Epithelial cell of proximal tubule (primary cell): ENCODE measurements at regions not wholly inside any gene's neighbourhood (a gene's known extent, or its start where the extent isn't known, plus 50 kb on each side); places are given as distances from the start of the nearest gene placed in this dataset.

Experiments
- DNase-seq: peaks from one replicate; pipeline ENCODE4 v3.0.0-alpha.2; 2011; ENCODE audit warnings: low read depth
- H3K4me3 ChIP-seq: 2 replicates; pipeline ENCODE4 v1.5.1; 2011; ENCODE audit warnings: low read depth, mild to moderate bottlenecking, low read length
- TF ChIP-seq, protein P1 (sequence below): conservative IDR thresholded peaks from 2 replicates; pipeline ENCODE4 v1.5.1; 2012; ENCODE audit warnings: low read depth, mild to moderate bottlenecking, low read length

DNA sequence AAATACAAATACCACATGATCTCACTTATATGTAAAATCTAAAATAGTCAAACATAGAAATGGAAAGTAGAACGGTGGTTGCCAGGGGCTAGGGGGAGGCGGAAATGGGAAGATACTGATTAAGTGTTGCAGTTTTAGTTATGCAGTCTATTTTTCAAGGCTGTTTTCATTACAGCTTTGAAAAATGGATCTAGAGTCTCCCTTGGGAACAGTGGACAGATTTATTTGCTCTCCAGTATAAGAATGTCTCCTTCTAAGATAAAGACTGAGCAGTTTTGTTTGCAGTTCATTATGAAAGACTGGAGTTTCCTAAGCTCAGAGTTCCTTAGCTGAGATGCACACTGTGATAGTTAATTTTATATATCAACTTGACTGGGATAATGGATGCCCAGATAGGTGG lies 202.5 kb downstream of the KLHL28 start:
- DNase-seq = no peak

GRCh38 chr14:44756554-44756953 lies 205.2 kb downstream of the KLHL28 start:
- H3K4me3 ChIP-seq = no peak overlapping the region
- DNase-seq = no peak
- TF ChIP-seq, protein P1, sequence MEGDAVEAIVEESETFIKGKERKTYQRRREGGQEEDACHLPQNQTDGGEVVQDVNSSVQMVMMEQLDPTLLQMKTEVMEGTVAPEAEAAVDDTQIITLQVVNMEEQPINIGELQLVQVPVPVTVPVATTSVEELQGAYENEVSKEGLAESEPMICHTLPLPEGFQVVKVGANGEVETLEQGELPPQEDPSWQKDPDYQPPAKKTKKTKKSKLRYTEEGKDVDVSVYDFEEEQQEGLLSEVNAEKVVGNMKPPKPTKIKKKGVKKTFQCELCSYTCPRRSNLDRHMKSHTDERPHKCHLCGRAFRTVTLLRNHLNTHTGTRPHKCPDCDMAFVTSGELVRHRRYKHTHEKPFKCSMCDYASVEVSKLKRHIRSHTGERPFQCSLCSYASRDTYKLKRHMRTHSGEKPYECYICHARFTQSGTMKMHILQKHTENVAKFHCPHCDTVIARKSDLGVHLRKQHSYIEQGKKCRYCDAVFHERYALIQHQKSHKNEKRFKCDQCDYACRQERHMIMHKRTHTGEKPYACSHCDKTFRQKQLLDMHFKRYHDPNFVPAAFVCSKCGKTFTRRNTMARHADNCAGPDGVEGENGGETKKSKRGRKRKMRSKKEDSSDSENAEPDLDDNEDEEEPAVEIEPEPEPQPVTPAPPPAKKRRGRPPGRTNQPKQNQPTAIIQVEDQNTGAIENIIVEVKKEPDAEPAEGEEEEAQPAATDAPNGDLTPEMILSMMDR = no peak

More for the DNA sequence above, 202.5 kb downstream of the KLHL28 start:
- no peak overlapping the region for H3K4me3 ChIP-seq
- TF ChIP-seq, protein P1 = no peak

- no peak for DNase-seq
- TF ChIP-seq, protein P1 = no peak
Measured at GRCh38 chr14:44745371-44745770, 216.4 kb downstream of the KLHL28 start.

GRCh38 chr14:44742202-44742601 lies 219.5 kb downstream of the KLHL28 start:
- no peak for DNase-seq
- TF ChIP-seq, protein P1 = no peak
- H3K4me3 ChIP-seq = no peak overlapping the region

More at GRCh38 chr14:44745371-44745770, 216.4 kb downstream of the KLHL28 start:
- H3K4me3 ChIP-seq = no peak overlapping the region

DNA sequence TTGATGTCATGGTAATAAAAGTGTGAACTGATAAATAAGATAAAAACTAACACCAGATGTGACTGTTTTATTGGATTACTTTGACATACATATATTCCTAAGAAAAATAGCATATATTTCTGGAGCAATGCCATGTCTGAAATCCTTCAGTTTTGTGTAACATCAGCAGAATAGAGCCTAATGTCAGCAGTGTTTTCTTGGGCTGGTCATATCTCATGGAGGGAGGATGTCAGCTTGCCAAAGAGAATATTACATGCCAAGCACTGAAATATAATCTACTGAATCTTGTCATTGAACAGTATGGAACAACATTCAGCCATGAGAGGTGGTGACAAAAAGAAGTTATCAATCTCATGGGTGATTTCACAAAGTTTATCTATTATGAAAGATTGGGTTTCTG lies 220.3 kb downstream of the KLHL28 start:
- no peak for DNase-seq
- no peak overlapping the region for H3K4me3 ChIP-seq
- TF ChIP-seq, protein P1 = no peak

DNA sequence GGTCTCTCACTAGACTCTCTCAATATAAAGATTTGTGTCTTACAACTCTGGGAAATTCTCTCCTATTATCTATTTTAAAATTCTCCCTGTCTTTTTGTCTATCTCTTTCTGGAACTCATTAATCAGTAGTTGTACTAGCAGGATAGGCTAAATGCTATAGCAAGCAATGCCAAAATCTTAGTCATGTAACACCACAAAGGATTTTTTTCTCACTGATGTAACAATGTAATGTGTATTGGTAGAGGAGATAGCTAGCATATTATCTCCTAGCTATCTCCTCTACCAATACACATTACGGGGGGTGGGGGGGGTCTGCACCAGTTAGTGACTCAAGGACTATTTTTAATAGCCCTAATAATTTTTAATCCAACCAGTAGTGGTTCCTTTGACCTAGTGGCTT lies 225.4 kb downstream of the KLHL28 start:
- no peak for DNase-seq
- TF ChIP-seq, protein P1 = no peak
- H3K4me3 ChIP-seq = no peak overlapping the region

DNA sequence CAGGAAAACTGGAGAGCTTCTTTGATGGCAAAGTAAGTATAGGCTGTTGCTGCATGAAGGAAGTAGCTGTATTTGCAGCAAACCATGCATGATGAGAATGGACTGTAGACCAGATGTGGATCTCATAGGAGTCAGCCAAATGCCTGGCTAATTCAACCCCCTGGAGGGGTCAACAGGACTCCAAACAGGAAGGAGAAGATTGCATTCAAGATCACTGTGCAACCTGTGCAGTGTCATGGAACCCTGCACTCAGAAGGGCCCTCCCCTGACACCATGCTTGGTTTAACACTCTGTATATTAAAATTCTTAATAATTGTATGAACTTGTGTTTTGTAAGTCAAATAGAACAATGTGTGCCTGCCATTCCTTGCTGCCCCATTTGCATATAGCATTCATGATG lies 225.1 kb upstream of the FSCB start:
- no peak for DNase-seq
- no peak overlapping the region for H3K4me3 ChIP-seq
- TF ChIP-seq, protein P1 = no peak
